OCI-LY3 (cell line): ENCODE measurements at regions not wholly inside any gene's neighbourhood (a gene's known extent, or its start where the extent isn't known, plus 50 kb on each side); places are given as distances from the start of the nearest gene placed in this dataset.

ENCODE experiments used
- CTCF ChIP-seq: fragments of 200-600, 300-600 bp; sonication (generic); IDR thresholded peaks from 2 replicates; pipeline ENCODE4 v1.5.1; 2014; ENCODE audit warnings: antibody characterized with exemption, low read length, low read depth
- EZH2phosphoT487 ChIP-seq: fragments of 200-600 bp; shearing (Covaris generic); IDR thresholded peaks from 2 replicates; pipeline ENCODE4 v1.6.1; 2018; ENCODE audit warnings: antibody characterized with exemption, mixed run types, low read depth

- no peak for TF ChIP-seq CTCF
- no peak for TF ChIP-seq EZH2phosphoT487
Observed at GRCh38 chr3:177603148-177603603, 405.9 kb upstream of the TBL1XR1 start.
